ENCODE measurements at regions not wholly inside any gene's neighbourhood (a gene's known extent, or its start where the extent isn't known, plus 50 kb on each side); places are given as distances from the start of the nearest gene placed in this dataset.

DNA sequence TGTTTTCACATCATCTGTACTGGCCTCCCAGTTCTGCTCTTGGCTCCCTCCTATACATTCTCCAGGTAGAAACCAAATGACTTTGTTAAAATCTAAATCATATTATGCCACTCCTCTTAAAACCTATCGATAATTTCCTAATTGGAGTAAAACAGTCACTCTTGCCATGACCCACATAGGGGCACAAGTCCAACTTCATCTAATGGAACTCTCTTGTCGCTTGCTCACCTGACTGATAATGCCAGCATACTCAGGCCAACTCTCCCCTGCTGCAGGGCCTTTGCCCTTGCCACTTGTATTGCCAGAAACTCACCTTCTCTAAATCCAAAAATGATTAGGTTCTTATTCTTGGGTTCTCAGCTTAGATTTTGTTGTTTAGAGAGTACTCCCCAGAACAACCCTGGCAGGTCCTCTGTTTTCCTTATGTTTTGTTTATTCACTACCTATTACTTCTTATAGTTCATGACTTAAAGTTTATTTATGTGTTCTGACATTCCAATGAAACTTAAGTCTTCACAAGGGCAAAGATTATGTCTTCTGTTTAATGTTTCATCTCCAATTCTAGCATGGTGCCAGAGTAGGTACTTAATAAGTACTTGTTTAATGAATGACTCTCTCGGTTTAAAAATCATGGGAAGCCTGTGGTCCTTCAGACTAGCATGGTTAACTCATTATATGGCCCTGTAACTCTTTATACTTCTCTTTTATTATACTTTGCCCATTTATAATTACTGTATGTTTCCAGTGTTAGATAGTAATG lies 345.9 kb upstream of the SMIM30 start:
- no peak for DNase-seq (ENCODE audit: low read depth)

DNA sequence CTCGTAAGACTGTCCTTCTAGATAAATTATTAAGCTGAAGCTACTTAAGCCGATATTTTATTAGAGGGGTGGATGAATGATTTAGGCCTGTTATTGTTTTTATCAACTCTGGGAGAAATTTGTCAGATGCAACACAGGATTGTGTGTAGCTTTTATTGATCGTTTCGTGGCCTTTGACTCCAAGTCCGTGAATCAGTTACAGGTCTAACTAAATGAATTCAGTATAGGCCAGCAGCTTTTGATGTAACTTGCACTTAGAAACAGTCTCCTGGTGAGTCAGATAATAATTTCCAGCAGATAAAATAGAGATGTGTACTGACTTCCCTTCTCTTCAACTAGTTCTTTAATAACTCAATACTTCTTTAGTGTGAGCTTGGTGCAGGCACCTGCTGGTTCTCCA lies 341.7 kb upstream of the SMIM30 start:
- DNase-seq (ENCODE audit: low read depth), result no peak

DNA sequence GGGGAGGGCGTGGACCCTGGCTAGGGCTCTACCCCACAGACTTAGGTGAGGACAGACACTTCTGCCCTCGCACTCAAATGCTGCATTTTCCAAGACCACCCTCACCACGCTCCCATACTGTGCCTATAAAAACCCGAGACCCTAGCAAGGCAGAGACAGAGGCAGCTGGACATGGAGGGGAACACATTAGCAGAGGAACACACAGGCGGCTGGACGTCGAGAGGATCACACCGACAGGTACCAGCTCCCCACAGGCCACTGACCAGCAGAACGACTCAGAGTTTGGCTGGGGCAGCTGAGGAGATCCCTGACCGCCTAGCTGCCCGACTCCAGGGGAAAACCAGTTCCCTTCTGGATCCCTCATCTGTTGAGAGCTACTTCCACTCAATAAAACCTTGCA lies 338.2 kb upstream of the SMIM30 start:
- no peak for DNase-seq (ENCODE audit: low read depth)

DNA sequence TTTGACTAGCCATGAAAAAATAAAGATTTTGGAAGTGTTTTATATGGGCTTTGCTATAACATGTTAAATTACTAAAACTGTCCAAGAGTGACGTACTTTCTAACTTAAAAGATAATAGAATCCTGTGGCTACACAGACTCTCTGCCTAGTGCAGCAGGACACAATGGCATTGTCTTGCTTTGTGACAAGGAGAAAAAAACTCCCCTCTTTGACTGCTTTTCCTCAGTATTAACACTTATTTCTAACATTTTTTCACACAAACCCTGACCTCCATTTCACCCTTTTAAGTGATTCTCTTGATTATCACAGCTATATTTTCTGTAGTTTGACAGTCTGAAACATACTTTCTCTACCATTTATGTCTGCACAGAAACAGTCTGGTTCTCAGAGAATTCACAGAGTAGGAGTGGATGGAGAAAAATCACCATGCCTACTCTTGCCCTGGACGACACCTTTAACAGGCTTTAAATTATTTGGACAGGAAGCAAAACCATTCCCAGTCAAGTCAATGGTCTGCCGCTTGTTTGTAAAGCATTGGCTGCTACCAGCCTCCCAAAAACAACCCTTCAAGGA lies 336.3 kb upstream of the SMIM30 start:
- no peak for DNase-seq (ENCODE audit: low read depth)

DNA sequence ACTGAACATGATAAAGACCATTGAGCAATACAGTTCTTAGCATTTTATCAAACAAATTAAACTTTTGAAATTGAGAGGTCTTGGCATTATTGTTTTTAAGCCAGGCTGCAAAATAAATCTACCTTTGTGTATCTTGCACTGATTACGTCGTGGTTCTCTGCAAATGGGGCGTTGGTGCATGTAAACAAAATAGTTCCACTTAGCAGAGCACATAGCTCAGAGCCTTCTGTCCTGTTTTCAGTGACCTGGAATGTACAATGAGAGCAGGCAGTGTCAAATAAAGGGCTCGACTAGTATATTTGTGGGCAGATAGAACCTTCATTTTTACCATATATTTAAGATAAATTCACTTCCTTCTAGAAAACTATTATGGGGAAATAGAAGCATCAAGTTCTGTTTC lies 333.9 kb upstream of the SMIM30 start:
- no peak for DNase-seq (ENCODE audit: low read depth)

DNA sequence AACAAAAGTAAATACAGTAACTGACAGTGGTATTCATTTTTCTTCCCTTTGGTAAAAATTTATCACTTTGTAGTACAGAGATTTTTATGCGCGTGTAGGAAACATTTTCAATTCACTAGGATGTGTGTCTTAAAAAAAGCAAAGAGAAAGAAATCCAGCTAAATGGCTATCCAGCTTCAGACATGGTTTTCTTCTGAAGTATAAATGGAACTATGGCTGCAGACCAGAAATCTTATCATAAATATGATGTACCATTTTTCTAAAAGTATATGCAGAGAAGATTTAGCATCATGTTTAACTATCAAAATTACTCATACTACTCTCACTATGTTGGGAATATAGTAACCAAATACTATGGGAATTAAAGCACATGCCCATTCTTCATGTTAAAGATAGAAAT lies 328.4 kb upstream of the SMIM30 start:
- DNase-seq (ENCODE audit: low read depth), result no peak

DNA sequence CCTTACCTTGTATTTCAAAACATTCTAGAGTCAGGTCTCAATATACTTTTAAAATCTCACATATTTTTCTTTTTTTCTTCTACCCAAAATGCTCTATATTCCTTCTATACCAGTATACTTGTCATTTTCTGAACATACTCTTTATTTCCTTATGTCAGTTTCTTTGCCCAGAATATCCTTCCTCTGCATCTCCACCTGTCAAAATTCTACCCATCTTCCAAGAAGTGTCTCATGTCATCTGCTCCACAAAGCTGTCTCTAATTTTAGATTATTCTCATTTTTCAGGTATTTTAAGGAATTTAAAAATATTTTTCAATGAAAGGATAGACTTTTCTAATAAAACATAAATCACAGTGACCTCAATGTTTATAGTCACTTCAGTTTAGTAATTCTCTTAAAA lies 328.0 kb upstream of the SMIM30 start:
- no peak for DNase-seq (ENCODE audit: low read depth)

DNA sequence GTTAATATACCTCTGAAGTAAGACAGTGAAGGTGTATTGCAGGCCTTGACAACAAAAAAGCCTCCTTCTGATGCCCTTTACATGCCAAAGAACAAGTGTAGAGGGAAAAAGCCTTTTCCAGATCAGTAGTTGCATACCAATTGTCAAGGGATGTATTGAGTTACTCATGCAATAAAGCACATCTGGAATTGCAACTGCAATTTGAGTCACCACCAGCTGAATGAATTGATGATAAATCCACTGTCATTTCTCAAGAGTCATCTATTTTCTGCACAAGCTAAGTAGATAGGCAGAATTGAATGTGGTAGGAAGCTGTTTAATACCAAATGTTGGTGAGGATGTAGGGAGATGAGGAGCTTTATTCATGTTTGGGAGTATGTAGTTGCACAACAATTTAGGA lies 325.9 kb upstream of the SMIM30 start:
- no peak for DNase-seq (ENCODE audit: low read depth)

DNA sequence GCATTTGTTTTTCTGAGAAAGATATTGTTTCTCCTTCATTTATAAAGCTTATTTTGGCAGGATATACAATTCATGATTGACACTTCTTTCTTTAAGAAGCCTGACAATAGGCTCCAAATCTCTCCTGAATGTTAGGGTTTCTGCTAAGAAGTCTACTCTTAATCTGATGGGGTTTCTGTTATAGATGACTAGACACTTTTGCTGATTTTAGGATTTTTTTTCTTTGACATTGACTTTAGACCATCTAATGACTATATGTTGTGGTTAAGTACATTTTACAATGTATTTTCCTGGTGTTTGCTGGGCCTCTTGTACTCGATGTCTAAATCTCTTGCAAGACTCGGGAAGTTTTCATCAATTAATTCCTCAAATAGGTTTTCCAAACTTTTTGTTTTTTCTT lies 321.8 kb upstream of the SMIM30 start:
- DNase-seq (ENCODE audit: low read depth), result no peak

DNA sequence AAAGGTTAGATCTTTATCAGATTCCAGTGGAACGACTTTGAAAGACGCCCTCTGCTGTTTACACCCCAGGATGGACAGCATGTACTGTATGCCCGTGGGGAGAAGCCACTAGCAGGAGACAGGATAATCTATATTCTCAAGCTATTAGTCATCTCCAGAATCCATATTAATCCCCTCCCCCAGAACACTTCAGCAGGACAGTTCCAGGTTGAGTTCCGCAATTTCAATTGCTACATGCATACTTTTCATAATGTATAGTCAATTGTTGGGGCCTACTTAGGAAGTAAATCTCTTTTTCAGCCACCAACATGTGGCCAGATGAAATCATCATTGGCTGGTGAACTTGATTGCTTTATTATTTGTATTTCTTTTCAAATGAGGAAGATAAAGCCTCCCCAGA lies 313.1 kb upstream of the SMIM30 start:
- no peak for DNase-seq (ENCODE audit: low read depth)

DNA sequence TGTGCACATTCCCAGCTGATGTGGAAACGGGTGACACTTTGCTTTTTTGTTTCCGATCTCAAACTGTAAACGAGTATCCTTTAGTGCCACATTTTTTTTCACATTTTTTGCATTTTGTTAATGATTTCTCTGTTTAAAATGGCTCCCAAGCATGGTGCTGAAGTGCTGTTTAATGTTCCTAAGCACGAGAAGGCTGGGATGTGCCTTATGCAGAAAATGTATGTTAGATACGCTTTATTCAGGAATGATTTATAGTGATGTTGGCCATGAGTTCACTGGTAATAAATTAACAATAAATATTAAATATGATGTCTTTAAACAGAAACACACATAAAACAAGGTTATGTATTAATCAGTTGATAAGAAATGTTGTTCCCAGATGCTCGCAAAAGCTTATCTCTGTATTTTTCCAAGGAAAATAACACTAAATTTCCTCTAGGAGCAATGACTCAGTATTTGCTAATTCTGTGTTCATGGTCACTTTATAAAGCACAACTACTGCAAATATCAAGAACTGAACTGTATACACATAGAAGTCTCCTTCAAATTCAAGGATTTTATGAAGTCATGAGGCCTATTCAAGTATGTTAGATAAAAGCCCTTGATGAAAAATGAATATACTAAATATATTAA lies 305.9 kb upstream of the SMIM30 start:
- DNase-seq (ENCODE audit: low read depth), result no peak

DNA sequence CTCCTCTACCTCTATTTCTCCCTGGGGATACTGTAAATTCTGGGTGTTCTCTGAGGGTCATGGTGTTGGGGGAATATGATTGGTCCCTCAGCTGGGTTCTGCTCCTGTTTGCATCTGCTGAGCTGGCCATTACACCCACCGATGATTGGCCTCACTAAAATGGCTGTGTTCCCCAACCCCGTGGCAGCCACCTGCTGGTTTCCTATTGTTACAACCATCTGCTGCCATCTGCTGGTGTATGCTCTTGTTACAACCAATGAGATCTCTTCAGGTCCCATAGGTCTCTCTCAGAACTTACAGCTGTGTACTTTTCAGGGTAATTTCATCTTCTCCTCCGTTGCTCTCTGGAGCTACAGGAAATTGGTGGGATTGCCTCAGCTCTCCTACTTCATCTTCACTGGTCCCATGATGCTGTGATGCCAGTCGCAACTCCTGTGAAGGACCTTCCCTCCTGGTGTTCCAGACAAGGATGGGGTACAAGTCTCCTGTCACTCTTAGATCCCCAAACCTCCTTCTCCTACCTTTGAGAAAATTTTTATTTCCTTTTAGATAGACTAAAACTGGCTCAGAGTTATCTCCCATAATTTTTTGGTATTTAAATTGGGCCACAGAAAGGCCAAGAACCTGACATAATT lies 303.5 kb upstream of the SMIM30 start:
- peak; percentile 57 for DNase-seq (ENCODE audit: low read depth)

DNA sequence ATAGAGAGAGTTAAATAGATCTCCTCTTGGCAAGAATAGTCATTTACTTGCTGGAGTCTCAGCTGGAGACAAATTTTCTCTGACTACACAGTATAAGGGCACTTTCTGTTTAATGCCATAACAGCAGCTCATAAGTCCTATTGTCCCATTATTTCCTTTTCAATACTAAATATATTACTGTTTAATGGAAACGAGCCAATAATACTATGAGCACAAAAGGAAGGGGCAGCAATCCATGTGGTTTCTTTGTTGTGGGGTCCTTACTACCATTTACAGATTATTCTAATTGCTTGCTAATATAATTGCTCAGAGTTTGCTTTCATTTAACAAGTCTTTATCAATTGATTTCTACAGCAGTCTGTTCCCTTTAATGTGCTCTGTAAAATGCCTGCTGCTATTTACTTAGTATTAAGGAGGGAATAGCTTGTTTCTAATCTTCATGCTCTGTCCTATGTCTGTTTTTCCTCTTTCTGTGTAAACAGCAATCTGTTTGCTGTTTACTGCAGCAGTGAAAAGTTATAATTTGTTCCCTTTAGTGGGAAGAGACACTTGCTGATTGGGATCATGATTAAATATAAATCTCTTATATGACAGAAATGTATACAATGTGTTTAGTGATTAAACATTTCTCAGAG lies 296.2 kb upstream of the SMIM30 start:
- DNase-seq (ENCODE audit: low read depth), result no peak

DNA sequence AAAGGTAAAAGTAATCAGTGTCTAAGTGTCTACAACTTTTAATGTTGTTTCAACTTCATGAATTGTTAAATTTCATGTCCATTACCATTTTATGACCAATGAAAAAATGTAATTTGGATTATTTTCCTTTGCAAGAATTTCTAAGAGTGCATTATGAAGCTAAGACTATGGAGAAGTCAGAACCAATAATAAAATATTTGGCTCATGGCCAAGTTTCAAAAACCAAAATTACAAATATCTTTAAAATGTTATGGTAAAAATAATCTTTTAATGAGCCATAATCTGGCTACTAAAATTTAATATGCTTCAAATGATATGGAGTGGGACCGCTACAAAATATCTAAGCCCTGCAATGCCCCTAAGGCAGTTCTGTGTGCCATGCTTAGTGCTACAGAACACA lies 294.1 kb upstream of the SMIM30 start:
- no peak for DNase-seq (ENCODE audit: low read depth)

DNA sequence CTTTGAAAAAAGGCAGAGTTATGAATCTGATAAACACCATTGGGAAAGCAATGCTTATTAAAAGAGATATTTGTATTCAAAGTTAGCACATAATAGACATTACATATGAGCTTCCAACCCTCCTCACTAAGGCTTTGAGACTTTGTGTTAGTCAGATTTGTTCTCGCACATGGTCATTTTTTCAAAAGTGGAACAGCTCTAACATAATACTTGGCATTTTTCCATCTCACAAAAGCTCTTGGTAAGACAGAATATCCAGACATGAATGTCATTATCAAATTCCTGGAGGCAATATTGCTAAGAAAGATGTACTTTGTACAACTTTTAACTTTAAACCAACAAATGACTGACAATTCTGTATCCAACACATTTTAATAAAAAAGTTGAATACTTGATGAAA lies 292.4 kb upstream of the SMIM30 start:
- DNase-seq (ENCODE audit: low read depth), result no peak

DNA sequence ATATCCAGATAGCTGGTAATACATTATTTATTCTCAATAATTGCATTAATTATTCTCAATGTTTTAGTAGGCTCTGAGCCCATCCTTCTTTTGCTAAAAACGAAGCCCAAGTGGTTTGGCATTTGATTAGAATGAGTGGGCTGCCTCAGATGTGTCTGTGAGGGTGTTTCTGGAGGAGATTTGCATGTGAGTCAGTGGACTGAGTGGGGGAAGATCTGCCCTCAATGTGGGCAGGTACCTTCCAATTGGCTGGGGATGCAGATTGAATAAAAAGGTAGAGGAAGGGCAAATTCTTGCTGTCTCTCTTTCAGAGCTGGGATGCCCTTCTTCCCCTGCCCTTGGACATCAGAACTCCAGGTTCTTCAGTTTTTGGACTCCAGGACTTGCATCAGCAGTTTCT lies 290.6 kb upstream of the SMIM30 start:
- DNase-seq (ENCODE audit: low read depth), result no peak

DNA sequence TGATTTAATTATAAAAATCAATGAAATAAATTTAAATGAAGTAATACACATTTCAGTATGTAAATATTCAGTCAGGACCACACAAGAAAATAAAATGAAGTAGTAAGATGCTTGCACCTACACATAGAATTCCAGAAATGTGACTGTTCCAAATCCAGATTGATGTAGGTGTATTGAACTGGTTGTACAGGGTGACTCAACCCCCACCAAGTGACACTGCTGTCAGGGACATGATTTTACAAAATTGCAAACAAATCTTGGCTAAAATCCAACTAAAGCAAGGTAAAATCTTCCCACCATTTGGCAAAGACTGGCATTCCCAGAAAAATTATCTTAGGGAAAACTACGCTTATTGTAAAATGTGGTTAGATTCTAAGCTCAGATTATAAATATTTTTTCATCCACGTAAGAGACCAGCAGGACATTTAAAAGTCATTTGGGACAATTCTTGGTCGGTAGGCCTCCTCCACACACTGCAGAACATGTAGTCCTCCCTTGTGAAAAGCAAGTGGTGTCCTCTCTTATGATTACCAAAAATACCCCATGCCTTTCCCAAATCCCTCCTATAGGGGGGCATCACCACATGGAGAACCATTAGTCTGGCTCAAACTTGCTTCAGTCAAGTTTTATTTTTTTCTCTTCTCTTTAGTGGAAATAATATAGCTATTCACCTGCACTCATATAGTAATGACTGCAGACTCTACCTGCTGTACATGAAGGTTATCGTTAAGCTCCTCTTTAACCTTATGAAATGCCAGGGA lies 287.1 kb upstream of the SMIM30 start:
- no peak for DNase-seq (ENCODE audit: low read depth)

DNA sequence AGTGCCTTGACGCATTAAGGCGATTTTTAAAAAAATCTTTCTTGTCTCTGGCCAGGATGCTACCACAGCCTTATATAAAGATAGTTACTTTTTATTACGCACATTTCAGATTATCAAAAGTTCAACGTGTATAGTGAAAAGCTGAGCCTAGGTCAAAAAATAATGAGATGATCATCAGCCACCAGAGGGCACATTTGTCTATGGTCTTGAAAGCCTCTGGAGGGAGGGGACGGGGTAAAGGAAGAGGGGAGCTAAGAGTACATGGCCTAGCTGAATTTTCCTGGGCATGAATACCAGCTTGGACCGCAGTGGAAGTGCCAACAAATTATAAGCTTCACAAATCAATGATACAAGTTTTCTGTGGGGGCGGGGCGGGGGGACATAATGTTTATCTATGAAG lies 285.9 kb upstream of the SMIM30 start:
- DNase-seq (ENCODE audit: low read depth), result no peak

DNA sequence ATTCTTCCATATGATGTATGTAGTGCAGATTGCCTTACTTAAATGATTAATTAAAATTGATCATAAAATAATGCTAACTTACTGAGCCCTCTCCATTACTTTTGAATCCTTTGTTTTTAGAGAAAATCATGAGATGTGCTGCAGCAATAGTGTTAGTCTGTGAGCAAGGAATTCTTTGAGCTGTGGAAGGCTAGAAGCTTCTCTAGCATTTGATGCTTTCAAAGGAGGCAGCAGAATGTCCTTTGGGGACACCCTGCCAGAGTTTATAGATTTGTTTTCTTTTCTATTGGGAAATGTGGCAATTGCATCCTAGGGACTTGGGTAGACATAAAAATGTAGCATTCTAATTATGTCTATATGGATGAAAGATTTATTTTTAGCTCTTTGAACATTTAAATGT lies 284.1 kb upstream of the SMIM30 start:
- no peak for DNase-seq (ENCODE audit: low read depth)

DNA sequence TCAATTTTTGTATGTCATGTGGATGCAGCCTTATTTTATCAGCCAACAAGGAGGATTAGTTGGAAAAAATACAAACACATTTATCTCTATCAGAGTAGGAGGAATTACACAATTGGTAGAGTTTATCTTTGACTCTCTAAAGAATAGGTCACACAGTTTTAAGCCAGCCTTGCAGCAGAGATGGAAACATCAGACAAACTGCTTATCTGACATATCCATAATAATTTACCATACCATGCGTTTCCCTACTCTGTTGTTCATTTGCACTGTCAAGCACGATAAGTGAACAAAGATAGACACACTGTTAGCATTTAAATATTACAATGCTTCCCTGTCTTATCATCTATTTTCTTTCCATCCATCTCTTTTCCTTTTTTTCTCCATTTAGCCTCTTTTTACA lies 283.7 kb upstream of the SMIM30 start:
- DNase-seq (ENCODE audit: low read depth), result no peak

DNA sequence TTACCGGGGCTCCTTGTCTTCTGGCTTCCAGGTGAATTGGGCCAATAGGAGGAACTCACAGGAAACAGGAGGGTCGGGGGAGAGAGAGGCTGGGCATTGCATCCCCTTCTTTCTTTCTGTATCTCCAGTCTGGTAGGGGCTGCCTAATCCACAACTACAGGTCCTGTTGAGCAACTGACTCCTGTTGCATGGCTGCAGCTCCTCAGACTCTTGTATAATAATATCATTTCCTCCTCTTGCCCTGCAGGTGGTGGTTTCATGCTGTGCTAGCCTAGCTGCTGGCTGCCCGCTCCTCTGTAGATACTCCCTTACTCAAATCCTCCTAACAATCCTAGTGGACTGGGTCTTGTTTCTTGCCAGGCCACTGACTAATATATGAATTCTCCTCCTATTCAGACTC lies 276.5 kb upstream of the SMIM30 start:
- no peak for DNase-seq (ENCODE audit: low read depth)

Measured in T follicular helper cell (primary cell).